Pulmonary artery endothelial cell (primary cell): ENCODE measurements at regions not wholly inside any gene's neighbourhood (a gene's known extent, or its start where the extent isn't known, plus 50 kb on each side); places are given as distances from the start of the nearest gene placed in this dataset.

Source experiments
- DNase-seq: peaks from one replicate; pipeline ENCODE4 v3.0.0-alpha.2; 2011; ENCODE audit warnings: low read depth, low spot score

DNA sequence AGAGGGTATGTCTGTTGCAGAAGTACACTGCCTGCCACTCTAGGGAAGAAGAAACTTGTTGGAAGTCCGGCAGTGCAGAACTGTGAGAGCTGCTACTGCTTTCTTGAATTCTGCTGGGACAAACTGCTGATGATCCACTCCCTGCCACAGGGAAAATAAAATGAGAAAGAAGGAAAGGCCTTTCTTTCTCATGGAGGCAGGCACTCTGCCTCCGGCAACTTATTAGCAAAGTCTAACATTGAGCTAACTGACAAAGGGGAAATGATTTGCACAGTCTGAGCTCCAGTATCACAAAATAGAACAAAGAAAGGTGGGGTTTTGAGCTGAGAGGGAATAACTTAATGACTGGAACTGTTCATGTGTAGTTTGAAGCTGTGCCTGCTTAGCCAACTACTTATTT lies 134.6 kb downstream of the AASDHPPT start:
- DNase-seq, result no peak

DNA sequence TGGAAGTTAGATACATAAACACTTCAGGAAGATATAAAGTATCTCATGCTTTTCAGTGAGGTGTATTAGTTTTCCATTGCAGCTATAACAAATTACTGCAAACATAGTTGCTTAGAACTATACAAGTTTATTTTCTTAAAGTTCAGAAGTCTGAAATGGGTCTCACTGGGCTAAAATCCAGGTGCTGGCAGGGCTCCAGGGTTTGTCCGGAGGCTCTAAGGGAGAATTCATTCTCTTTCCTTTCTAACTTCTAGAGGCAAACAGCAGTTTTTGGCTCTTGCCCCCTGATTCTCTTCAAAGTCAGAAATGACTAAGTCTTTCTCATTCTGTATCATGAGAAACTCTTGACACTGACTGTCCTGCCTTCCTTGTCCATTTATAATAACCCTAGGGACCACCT lies 138.8 kb downstream of the AASDHPPT start:
- DNase-seq, result no peak

DNA sequence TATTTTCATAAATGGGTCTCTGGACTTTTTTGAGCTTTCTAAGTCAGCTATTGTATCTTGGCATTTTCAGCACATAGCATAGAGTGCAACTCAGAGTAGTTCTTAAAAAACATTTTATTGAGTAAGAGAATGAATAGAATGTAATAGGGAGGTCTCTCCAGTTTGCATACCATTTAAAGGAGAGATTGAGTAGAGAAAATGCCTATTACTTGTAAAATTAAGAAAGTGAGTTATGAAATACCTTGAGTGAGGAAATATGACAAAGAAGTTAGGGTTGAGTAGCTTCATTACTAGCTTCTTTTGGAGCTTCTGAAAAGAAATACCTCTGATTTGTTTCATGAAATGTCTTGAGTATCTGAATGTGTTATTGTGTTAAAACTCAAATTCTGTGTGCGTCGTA lies 140.0 kb downstream of the AASDHPPT start:
- no peak for DNase-seq

DNA sequence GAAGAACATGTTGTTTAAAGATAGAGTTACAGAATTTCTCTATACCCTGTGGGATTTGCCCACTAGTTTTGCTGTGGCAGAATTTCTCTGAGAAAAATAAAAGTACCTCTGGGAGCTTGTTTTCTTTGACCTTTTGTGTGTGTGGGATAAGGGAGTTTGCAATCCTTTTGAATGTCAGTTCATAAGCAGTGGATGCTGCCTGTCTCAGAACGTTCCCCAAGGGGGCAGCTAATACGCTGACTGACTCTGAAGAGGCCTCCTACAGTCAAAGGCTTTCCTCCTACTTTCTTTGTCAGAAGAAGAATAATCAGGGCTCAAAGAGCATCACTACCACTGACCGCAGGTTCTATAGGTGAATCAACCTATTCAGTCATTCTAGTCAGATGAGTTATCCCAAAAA lies 140.6 kb downstream of the AASDHPPT start:
- DNase-seq, result no peak

DNA sequence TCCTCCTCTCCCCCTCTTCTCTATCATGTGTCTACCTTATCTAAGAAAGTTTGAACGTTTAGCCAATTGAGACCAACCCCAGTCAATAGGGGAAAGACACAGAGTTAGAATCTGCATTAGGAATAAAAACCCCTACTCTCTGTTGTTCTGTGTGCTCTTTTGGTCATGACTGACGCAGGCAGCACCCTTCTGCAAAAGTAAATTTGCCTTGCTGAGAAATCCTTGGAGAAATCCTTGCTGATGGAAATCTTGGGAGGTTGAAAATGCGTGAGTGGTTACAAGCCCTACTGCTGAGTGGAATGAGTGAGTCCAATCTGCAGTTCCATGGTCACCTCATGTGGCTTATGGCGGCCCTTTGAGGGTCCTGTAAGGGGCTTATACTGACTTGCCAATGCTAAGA lies 145.2 kb downstream of the AASDHPPT start:
- DNase-seq, result no peak

DNA sequence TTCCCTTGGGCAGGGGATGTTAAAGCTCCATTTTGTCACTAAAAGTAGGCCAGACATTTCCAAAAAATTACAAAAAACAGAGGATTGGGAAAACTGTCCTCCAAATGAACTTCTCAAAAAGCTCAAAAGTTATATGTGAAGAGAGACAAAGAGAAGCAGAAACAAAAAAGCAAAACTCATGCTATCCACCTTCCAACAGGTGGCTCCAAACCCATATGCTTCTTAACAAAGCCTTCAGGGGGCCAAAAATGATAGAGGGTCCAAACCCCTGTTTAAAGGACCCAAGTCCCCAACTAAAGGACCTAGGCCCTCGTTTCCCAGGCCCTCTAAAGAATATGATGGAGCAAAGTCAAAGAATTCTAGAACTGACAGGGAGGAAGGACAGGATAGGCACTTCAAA lies 146.7 kb downstream of the AASDHPPT start:
- DNase-seq, result no peak

DNA sequence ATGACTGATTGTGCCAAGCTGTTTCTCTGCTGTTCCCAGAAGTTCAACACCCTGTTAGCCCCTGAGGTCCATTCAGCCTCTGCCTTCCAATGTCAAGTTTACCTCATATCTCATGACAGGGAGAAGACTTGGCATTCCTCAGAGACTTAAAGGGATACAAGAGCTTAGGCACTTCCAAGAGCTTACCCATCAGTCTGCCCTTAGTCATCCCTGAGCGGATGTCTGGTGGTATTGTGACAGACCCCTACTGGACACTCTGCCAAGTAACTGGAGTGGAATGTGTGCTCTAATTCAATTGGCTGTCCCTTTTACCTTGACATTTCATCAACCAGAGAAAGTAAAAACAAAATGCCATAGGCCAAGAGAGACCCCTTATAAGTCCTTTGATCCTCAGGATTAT lies 151.5 kb downstream of the AASDHPPT start:
- DNase-seq, result no peak

DNA sequence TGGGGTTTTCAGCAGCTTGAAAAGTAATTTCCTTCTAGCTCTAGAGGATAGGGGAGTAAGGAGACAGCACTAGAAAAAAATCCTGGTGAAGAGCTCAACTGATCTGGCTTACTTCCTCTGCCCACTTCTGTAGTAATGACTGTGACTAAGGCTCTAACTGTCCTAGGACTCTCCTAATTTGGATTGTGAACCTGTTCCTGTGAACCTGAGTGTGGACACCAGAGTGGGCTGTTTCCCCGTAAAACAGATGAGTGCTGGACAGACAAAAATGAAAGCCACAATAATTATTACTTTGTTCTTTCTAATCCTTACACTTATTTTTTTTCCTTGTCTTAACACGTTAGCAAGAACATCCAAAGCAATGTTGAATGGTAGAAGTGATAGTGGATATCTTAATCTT lies 154.1 kb downstream of the AASDHPPT start:
- no peak for DNase-seq

DNA sequence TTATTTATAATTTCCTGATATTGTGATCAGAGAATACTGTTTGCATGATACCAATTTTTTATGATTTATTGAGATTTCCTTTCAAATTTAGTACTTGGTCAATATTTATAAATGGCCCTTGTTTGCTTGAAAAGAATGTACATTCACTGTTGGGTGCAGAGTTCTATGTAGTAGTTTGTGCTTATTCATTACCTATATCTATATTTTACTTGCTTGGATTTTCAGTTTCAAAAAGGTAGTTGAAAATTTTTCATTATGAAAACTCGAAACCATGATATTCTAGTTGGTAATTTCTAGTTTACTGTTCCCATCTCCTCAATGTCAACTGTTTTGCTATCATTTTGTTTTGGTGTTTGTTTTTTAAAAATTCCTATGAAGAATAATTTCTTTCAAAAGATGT lies 155.7 kb downstream of the AASDHPPT start:
- DNase-seq, result no peak

DNA sequence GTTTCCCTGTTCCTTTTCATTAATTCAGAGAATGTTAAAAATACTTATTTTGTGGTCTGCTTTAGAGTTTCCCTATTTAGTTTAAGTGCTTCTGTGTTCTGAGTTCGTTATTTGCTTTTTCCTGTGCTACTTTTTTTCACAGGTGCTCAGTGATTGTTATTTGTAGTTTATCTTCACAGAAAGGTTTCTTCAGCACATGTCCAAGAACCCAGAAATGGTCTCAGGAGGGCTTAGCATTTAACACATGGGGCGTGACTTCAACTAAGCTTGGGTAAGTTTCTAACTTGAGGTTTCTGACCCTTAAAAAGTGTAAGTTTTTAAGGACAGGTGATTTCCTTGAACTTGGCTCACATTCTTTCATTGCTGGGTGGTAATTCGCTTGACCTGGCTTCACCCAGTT lies 157.3 kb downstream of the AASDHPPT start:
- no peak for DNase-seq

DNA sequence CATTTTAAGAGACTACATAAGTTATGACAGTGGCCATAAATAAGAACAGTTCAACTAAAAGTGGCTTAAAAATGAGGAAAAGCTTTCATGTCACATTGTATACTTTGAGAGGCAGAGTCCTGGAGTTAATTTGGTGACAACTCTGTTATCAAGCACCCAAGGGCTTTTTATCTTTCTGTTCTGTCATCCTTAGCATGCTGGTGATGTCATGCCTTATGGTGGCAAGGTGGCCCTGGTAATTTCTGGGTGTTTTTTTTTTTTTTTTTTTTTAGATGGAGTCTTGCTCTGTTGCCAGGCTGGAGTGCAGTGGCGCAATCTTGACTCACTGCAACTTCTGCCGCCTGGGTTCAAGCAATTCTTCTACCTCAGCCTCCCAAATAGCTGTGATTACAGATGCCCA lies 158.8 kb downstream of the AASDHPPT start:
- no peak for DNase-seq

DNA sequence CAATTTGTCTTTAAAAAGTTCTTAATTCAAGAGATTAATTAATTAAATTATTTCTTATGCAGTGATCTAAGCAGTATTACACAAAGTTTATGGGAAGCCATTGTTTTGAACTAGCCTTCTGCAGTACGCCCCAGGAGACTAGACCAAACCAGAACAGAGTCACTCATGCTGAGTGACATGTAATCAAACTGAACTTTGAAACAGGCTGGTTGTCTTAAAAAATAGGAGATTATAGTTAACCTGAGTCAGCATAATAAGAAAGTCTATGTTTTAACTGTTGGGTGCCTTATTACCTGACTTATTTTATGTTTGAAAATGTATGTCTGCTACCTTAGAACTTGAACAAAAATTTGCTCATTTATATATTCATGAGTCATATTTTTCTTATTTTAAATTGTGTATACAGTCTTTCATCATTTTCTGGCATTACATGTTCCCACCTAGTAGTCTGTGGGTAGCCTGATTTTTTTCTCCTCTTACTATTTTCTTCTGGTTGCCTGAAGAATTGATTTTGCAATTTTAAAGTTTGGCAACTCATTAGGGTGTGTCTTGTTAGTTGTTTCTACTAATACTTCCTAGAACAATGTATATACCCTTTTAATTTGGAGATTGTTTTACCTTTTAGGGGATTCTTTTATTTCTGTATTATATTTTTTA lies 161.4 kb downstream of the AASDHPPT start:
- DNase-seq, result no peak

DNA sequence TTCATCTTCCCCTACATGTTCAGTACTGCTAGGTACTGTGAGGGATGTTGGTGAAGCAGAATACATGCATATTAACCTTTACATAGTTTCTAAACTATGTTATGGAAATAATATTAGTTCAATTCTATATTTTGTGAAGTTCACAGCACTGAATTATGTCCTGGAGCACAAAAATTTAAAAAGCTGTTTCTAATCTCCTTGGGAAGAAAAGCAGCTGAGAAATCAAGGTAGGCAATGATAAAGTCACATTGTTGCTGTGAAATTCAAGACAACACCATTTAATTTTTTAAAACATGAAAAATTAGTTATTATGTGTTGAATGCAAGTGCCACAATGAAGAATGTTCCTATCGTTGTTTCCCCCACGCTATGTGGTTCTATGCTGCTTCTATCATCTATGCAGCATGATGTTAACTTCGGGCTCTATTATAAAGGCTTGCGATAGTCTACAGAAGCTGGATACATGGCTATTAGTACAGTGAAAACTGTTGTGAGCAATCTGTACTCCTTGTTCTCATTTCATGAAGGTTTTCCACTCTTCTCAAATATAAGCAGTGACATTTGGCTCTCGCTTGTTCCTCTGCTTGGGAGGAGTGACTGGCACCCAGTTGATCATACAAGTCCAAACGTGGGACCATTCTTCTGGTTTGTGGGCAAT lies 164.3 kb downstream of the AASDHPPT start:
- no peak for DNase-seq

DNA sequence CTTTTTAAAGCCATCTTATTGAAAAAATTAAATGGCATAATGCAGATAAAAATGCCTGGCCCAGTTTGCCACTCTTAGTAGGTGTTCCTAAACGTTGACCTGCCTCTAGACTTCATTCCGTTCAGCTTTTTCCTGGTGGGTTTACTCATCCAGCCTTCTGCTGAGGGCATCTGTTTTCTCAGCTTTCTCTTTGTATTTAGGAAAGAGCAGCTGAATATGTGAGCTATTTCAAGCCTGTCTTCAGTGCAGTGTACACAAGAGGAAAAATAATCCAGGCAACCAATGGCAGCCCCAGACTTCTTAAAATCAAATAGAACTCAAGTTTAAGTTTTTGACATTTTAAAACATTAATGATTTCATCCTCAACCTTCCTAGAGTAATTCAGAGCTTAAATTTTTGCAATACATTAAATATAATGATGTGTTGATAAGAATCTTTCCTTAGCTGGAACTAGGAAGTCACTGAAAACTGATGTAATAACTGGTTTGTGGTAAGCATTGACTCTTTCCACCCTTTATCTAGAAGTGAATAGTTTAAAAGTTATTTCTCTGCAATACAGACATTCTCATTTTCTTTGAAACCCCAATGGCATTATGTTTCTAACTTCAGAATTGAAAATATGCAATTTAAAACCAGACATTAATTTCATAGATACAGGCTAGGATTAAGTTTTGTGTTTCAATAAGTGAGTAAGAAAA lies 165.4 kb downstream of the AASDHPPT start:
- no peak for DNase-seq

DNA sequence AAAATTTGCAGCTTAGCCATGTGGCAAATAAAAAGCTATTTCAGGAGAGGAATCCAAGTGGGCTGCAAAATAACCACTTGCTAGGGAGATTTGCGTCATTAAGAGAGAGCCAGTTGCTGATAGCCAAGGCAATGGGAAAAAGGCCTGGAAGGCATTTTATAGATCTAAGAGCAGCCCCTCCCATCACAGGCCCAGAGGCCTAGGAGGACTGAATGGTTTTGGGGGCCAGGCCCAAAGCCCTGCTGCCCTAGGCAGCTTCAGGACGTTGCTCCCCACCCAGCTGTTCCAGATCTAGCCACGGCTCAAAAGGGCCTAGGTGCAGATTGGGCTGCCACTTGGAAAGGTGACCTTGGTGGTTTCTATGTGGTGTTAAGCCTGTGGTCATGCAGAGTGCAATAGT lies 169.0 kb downstream of the AASDHPPT start:
- no peak for DNase-seq

DNA sequence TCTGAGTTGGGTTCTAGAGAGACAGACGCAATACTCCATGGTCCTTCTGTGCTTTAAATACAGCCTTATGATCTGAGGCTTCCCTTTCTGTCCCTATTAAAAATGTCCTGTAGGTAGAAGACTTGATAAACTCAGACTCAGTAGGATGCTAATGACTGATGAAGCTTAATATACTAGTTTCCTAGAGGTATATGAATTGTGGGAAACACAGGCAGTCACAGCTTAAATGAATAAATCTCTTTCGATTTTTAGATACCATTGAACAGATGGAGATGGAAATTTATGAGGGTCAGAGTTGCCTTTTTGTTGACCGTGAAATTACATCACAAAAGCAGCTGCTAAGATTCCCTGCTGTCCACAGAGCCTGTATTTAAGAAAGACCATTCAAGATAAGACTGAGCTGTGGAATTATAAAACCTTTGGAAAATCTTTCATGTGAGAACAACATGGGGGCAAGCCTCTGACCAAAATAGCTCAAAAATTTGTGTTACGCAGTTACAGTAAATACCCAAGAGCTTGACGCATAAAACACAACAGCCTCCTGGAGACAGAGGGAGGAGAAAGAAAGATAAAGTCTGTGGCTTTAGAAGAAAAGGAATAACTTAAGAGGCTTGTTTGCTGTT lies 172.3 kb downstream of the AASDHPPT start:
- DNase-seq, result no peak

DNA sequence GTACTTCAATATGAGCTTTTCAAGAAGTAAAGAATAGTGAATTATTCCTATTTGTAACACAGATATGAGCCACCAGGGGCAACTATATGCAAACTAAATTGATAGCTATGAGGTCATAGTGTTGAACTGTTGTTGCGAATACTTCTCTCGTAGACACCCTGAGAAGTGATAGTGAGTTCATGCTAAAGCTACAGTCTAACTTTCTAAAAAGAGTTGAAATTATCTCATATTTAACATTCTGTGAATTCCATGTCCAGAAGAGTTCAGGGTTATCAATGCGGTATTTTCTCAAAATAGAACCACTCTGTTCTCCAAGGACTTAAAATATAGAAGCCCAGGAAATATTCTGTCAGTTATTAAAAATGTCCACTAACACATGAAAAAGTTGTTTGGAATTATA lies 185.4 kb downstream of the AASDHPPT start:
- no peak for DNase-seq

DNA sequence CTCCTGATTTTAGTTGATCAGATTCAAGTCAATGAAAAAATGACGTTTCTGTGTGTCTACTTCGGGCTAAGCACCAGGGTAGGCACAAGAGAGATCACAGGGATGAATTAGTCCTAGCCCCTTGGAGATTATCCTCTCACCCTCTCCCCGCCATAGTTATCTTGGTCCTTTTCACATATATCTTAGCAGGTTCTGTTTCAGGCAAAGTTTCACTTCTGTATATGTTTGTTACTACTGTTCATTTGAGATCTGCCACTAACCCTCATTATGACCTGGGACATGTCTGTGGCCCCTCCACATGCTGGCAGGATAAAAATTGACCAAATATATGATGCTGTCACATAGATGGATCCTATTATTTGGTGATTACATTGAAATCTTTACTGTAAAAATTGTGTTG lies 186.1 kb downstream of the AASDHPPT start:
- DNase-seq, result no peak

DNA sequence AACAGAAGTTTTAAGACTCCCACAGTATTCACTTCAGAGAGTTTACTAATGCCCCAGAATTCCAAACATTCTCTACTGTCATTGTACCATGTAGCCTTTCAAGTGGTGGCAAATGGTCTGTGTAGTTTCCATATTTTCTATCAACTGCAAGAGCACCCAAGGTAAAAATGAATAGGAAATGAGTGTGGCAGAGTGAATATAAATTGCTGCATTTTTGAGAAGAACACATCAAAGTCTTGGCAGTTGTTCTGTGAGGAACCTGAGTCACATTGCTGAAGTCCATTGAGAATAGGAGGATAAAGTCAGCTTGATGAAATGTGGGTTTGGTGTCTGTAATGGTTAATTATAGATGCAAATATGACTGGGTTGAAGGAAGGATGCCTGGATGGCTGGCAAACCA lies 193.6 kb downstream of the AASDHPPT start:
- no peak for DNase-seq

DNA sequence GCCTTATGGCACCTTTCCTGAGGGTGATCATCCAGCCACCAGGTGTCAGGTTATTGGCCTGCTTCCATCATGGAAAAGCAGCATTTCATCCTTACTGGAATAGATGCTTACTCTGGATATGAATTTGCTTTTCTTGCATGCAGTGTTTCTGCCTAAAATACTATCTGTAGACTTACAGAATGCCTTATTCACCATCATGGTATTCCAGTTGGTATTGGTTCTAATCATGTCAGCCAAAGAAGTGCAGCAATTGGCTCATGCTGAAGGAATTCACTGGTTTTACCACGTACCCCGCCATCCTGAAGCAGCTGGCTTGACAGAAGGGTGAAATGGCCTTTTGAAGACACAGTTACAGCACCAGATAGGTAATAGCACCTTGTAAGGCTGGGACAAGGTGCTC lies 194.2 kb downstream of the AASDHPPT start:
- no peak for DNase-seq

DNA sequence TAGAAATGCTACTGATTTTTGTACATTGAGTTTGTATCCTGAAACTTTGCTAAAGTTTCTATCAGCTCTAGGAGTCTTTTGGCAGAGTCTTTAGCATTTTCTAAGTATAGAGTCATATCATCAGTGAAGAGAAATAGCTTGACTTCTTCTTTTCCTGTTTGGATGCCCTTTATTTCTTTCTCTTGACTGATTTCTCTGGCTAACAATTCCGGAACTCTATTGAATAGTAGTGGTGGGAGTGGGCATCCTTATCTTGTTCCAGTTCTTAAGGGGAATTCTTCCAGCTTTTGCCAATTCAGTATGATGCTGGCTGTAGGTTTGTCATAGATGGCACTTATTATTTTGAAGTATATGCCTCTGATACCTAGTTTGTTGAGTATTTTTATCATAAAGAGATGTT lies 197.7 kb downstream of the AASDHPPT start:
- no peak for DNase-seq

DNA sequence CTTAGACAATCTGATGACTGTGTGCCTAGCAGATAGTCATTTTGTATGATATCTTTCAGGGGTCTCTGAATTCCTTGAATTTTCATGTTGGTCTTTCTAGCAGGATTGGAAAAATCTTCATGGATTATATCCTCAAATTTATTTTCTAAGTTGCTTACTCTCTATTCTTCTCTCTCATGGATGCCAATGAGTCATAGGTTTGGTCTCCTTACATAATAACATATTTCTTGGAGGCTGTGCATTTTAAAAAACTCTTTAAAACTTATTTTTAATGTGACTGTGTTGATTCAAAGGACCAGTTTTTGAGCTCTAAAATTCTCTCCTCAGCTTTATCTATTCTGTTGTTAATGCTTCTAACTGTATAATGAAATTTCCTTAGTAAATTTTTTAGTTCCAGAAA lies 198.7 kb downstream of the AASDHPPT start:
- no peak for DNase-seq
